Activated T-cell treated with anti-CD3 and anti-CD28 coated beads, Interleukin-2, amount 50 U/mL, for 4 hours (primary cell): ENCODE measurements at regions not wholly inside any gene's neighbourhood (a gene's known extent, or its start where the extent isn't known, plus 50 kb on each side); places are given as distances from the start of the nearest gene placed in this dataset.
"Not testable (repeated sequence)": the region's sequence is repeated elsewhere in the genome, so short reads cannot be mapped to it uniquely, and the experiment has no call there.

Experiments
- ATAC-seq, 2 donors: fragments of 200-7000 bp; cut with Tn5 transposase; one replicate each; pipeline ENCODE4 v1.10.0; 2021
- DNase-seq: peaks from one replicate; pipeline ENCODE4 v3.0.0-alpha.2; 2020
- H3K27me3 Mint-ChIP-seq: one replicate; pipeline ENCODE4 v1.8.0; 2021; ENCODE audit warnings: low read depth, mixed read lengths
- H3K36me3 Mint-ChIP-seq: one replicate; pipeline ENCODE4 v1.8.0; 2022; ENCODE audit warnings: mixed read lengths; ENCODE audit not compliant: insufficient read depth
- H3K4me1 Mint-ChIP-seq: one replicate; pipeline ENCODE4 v1.8.0; 2021; ENCODE audit warnings: low read depth, mixed read lengths
- H3K4me3 Mint-ChIP-seq: one replicate; pipeline ENCODE4 v1.8.0; 2021; ENCODE audit warnings: mild to moderate bottlenecking, moderate library complexity, mixed read lengths
- H3K9me3 Mint-ChIP-seq: one replicate; pipeline ENCODE4 v1.8.0; 2021; ENCODE audit warnings: mixed read lengths

- ATAC-seq (no peak), DNase-seq (no peak)
- Mint-ChIP-seq H3K9me3 (peaks cover 22% of the 10 kb centered on the region), H3K4me3 (no peak overlapping the region), H3K36me3 (no peaks in the 10 kb centered on the region), H3K27me3 (no peaks in the 10 kb centered on the region), H3K4me1 (no peaks in the 10 kb centered on the region)
Observed at GRCh38 chr11:38160433-38160832, 1562.4 kb upstream of the RAG2 start.

GRCh38 chr11:38159038-38159437 is 1561.0 kb upstream of the RAG2 start:
- no peak for ATAC-seq
- no peak for DNase-seq
- Mint-ChIP-seq H3K27me3 (no peaks in the 10 kb centered on the region), H3K9me3 (peaks cover 22% of the 10 kb centered on the region), H3K4me3 (no peak overlapping the region), H3K36me3 (no peaks in the 10 kb centered on the region), H3K4me1 (no peaks in the 10 kb centered on the region)

DNA sequence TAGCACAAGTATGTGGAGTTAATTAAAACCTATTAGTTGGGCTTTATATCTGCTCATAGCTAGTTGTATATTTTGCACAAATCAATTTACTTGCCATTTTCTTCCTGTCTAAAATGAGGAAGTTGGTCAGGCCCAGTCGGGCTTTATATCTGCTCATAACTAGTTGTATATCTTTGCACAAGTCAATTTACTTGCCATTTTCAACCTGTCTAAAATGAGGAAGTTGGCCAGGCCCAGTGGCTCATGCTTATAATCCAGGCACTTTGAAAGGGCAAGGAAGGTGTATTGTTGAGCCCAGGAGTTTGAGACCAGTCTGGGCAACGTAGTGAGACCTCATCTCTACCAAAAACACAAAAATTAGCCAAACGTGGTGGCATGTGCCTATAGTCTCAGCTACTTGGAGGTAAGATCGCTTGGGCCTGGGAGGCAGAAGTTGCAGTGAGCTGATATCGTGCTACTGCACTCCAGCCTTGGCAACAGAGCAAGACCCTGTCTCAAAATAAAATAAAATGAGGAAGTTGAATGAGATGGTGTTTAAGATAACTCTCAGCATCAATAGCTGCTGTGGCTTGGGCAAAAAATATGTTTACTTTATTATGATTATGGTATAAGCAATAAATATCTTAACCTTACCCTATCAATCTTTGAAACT is 1558.6 kb upstream of the RAG2 start:
- DNase-seq (no peak), ATAC-seq (no peak)
- H3K9me3 Mint-ChIP-seq: peaks cover 11% of the 10 kb centered on the region
- no peaks in the 10 kb centered on the region for H3K36me3 Mint-ChIP-seq
- H3K4me1 Mint-ChIP-seq: no peaks in the 10 kb centered on the region
- H3K4me3 Mint-ChIP-seq: no peak overlapping the region
- no peaks in the 10 kb centered on the region for H3K27me3 Mint-ChIP-seq

GRCh38 chr11:38155856-38156255 is 1557.8 kb upstream of the RAG2 start:
- H3K27me3 Mint-ChIP-seq: no peaks in the 10 kb centered on the region
- peaks cover 11% of the 10 kb centered on the region for H3K9me3 Mint-ChIP-seq
- ATAC-seq (no peak), DNase-seq (no peak)
- no peak overlapping the region for H3K4me3 Mint-ChIP-seq
- no peaks in the 10 kb centered on the region for H3K4me1 Mint-ChIP-seq
- H3K36me3 Mint-ChIP-seq: no peaks in the 10 kb centered on the region

DNA sequence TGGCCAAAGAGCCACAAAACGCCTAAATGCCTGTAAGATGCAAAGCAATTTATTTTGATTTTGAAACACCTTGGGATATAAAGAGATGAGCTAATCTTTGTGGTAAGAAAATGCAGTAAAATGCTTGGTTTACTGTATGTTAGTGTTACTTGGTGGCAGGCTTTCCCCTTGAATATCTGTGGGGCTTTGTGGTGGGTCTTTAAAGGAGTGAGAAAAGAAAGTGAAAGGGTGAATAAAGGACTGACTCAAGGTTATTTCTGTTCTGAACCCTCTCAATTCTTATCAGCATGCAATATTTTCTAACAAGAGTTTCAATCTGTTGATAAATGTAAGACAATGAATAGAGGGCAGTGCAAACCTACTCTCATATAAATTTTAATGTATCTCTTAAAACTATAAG is 1555.9 kb upstream of the RAG2 start:
- DNase-seq (no peak), ATAC-seq (no peak)
- Mint-ChIP-seq H3K4me1 (no peaks in the 10 kb centered on the region), H3K4me3 (no peak overlapping the region), H3K9me3 (peaks cover 9% of the 10 kb centered on the region), H3K27me3 (no peaks in the 10 kb centered on the region), H3K36me3 (no peaks in the 10 kb centered on the region)

DNA sequence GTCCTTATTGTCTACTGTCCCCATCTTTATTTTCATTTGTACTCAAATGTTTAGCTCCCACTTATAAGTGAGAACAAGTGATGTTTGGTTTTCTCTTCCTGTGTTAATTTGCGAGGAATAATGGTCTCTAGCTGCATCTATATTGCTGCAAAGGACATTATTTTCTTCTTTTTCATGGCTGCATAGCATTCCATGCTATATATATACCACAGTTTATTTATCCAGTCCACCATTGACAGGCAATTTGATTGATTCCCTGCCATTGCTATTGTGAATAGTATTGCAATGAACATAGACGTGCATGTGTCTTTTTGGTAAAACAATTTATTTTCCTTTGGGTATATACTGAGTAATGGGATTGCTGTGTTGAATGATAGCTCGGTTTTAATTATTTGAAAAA is 1545.8 kb upstream of the RAG2 start:
- Mint-ChIP-seq H3K36me3 (no peaks in the 10 kb centered on the region), H3K4me3 (no peak overlapping the region), H3K9me3 (peaks cover 12% of the 10 kb centered on the region), H3K4me1 (no peaks in the 10 kb centered on the region), H3K27me3 (no peaks in the 10 kb centered on the region)
- ATAC-seq (no peak), DNase-seq (no peak)

GRCh38 chr11:38138972-38139371 is 1540.9 kb upstream of the RAG2 start:
- DNase-seq: no peak
- no peaks in the 10 kb centered on the region for H3K27me3 Mint-ChIP-seq
- H3K4me1 Mint-ChIP-seq: no peaks in the 10 kb centered on the region
- H3K4me3 Mint-ChIP-seq: no peak overlapping the region
- H3K36me3 Mint-ChIP-seq: no peaks in the 10 kb centered on the region
- peaks cover 16% of the 10 kb centered on the region for H3K9me3 Mint-ChIP-seq
- no peak for ATAC-seq

GRCh38 chr11:38136887-38137286 is 1538.9 kb upstream of the RAG2 start:
- no peak for DNase-seq
- Mint-ChIP-seq H3K4me1 (no peaks in the 10 kb centered on the region), H3K27me3 (no peaks in the 10 kb centered on the region), H3K36me3 (no peaks in the 10 kb centered on the region), H3K4me3 (no peak overlapping the region), H3K9me3 (peaks cover 19% of the 10 kb centered on the region)
- ATAC-seq: no peak

DNA sequence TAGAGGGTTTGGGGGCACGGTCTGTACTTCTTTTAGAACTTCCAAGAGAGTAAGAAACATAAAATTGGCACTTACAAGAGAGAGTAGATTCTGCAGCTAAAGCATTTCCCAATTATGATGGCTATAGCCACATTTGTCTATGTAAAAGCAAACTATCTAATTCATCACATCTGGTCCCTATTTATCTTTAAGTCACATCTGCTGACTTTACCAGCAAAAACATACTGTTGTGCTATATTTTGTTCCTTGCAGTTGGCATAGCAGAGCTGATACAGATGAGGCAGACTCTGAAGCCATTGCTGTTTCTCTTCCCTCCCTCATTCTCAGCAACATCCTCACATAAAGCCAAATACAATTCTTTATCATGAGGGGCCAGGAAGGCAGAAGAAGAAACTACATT is 1533.5 kb upstream of the RAG2 start:
- Mint-ChIP-seq H3K27me3 (no peaks in the 10 kb centered on the region), H3K36me3 (no peaks in the 10 kb centered on the region), H3K9me3 (peaks cover 22% of the 10 kb centered on the region), H3K4me1 (no peaks in the 10 kb centered on the region), H3K4me3 (no peak overlapping the region)
- ATAC-seq: no peak
- DNase-seq: no peak

- Mint-ChIP-seq H3K4me1 (no peaks in the 10 kb centered on the region), H3K9me3 (peaks cover 22% of the 10 kb centered on the region), H3K4me3 (no peak overlapping the region), H3K36me3 (no peaks in the 10 kb centered on the region), H3K27me3 (no peaks in the 10 kb centered on the region)
- DNase-seq (no peak), ATAC-seq (no peak)
Observed at GRCh38 chr11:38130976-38131375, 1532.9 kb upstream of the RAG2 start.

DNA sequence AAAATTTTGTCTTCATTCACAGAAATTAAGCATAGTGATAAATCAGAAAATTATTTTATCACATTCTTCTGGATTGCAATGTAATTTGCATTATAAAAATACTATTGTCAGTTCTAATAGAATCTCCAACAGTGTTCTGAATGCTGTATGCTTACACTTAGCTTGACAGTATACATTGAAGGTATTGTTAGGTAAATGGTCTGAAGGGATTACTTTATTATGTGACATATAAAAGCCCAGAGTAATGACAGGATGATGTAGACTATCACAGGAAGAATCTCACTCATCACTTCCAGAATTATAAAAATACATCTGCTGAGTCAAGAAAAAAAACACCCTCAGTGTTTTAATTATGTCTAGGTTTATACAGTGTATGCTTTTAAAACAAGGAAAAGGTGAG is 1532.5 kb upstream of the RAG2 start:
- DNase-seq (no peak), ATAC-seq (no peak)
- Mint-ChIP-seq H3K4me1 (no peaks in the 10 kb centered on the region), H3K9me3 (peaks cover 22% of the 10 kb centered on the region), H3K36me3 (no peaks in the 10 kb centered on the region), H3K27me3 (no peaks in the 10 kb centered on the region), H3K4me3 (no peak overlapping the region)

GRCh38 chr11:38123673-38124072 is 1525.6 kb upstream of the RAG2 start:
- no peak for DNase-seq
- Mint-ChIP-seq H3K9me3 (peaks cover 19% of the 10 kb centered on the region), H3K36me3 (no peaks in the 10 kb centered on the region), H3K4me3 (no peak overlapping the region), H3K27me3 (no peaks in the 10 kb centered on the region), H3K4me1 (no peaks in the 10 kb centered on the region)
- ATAC-seq: no peak

- H3K27me3 Mint-ChIP-seq, DNase-seq, H3K4me1 Mint-ChIP-seq, H3K4me3 Mint-ChIP-seq, ATAC-seq, H3K36me3 Mint-ChIP-seq: not testable (repeated sequence)
- H3K9me3 Mint-ChIP-seq: peaks cover 19% of the 10 kb centered on the region
Observed at GRCh38 chr11:38116616-38117015, 1518.6 kb upstream of the RAG2 start.

DNA sequence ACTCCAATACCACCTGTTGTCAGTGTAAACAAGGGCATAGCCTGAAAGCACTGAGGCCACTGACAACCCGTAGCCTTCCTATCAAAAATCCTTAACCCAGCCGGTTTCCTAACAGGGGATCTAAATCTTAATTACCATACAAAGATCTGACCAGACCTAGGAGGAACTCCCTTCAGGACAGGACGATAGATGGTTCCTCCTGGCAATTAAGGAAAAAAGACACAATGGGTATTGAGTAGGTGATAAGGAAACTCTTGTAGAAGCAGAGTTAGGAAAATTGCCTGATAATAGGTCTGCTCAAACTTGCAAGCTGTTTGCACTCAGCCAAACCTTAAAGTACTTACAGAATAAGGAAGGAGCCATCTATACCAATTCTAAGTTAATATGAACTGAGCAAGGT is 1517.3 kb upstream of the RAG2 start:
- not testable (repeated sequence) for H3K27me3 Mint-ChIP-seq, DNase-seq, H3K36me3 Mint-ChIP-seq, ATAC-seq, H3K4me3 Mint-ChIP-seq, H3K4me1 Mint-ChIP-seq
- peaks cover 19% of the 10 kb centered on the region for H3K9me3 Mint-ChIP-seq

DNA sequence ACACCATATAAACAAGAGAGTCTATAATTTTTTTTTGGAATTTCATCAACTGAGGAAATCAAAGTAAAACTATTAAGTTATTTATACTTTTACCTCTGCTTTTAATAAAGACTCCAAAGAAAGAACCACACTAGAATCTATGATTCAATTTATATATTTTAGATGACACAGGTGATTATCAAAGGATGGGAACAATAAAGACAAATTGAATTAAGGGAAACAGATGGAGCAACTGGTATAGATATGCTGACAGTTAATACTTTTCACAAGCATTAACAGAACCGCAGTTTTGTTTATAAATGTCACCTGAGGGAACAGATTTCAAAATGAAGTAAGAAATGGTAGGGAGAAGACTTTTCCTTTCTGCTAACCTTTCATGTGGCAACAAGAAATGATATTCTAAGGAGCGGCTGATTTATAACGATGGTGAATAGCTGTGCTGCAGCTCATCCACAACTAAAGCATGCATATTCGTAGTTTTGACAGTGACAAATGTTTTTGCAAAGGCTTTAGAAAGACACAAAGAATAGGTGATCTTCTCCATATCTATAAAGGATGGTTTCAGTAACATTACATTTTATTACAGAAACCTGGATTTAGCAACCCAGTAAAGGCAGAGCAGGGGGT is 1502.9 kb upstream of the RAG2 start:
- Mint-ChIP-seq H3K36me3 (no peaks in the 10 kb centered on the region), H3K27me3 (no peaks in the 10 kb centered on the region), H3K4me1 (no peaks in the 10 kb centered on the region), H3K9me3 (peaks cover 11% of the 10 kb centered on the region), H3K4me3 (no peak overlapping the region)
- DNase-seq (no peak), ATAC-seq (no peak)
